ENCODE measurements at regions not wholly inside any gene's neighbourhood (a gene's known extent, or its start where the extent isn't known, plus 50 kb on each side); places are given as distances from the start of the nearest gene placed in this dataset.

- Histone ChIP-seq H3K4me1 (ENCODE audit: control insufficient read depth in 2 of 2, insufficient read depth in 1 of 2, low read depth in 1 of 2, low read length in 2 of 2) (peaks cover 0 to 4% of the 10 kb centered on the region in 2 donors), H3K9me3 (replicated peaks in 1 of 2; ENCODE audit: control insufficient read depth in 2 of 2, insufficient read depth in 1 of 2, low read depth in 1 of 2, low read length in 2 of 2) (peaks cover 4 to 5% of the 10 kb centered on the region in 2 donors), H3K79me1 (ENCODE audit: low read depth, low read length) (no peaks in the 10 kb centered on the region), H3K18ac (ENCODE audit: low read length) (no peak overlapping the region), H3K36me3 (replicated peaks in 1 of 2; ENCODE audit: control insufficient read depth in 2 of 2, insufficient read depth in 2 of 2, low read length in 2 of 2) (no peaks in the 10 kb centered on the region), H3K4me3 (ENCODE audit: low read length in 2 of 2) (no peak overlapping the region), H3K27ac (replicated peaks; ENCODE audit: low read length) (no peak overlapping the region), H4K8ac (ENCODE audit: low read depth, low read length) (no peak overlapping the region), H3K4me2 (ENCODE audit: insufficient read depth, low read length, poor library complexity, severe bottlenecking) (no peak overlapping the region), H2BK15ac (ENCODE audit: low read length) (no peak overlapping the region), H2AFZ (ENCODE audit: low read length) (no peak overlapping the region), H3K14ac (ENCODE audit: low read length) (no peak overlapping the region), H2BK120ac (ENCODE audit: low read depth, low read length) (no peak overlapping the region), H3K9ac (ENCODE audit: low read depth, low read length, poor library complexity) (no peak overlapping the region), H2BK12ac (ENCODE audit: low read length) (no peak overlapping the region), H4K91ac (ENCODE audit: low read depth, low read length, poor library complexity) (no peak overlapping the region), H3K4ac (ENCODE audit: low read length) (no peak overlapping the region), H2BK5ac (ENCODE audit: low read length) (no peak overlapping the region), H3K23ac (ENCODE audit: low read depth, low read length, poor library complexity) (no peak overlapping the region), H2AK5ac (ENCODE audit: low read depth, low read length) (no peak overlapping the region), H3K27me3 (ENCODE audit: control insufficient read depth in 3 of 3, insufficient read depth in 3 of 3, low read depth in 1 of 3, low read length in 3 of 3) (no peaks in the 10 kb centered on the region)
- WGBS, 2 donors (ENCODE audit: extremely low coverage in 2 of 2, insufficient read length in 2 of 2, insufficient replicate concordance in 1 of 2) = no CpG with 5 or more reads among the region's 1 CpG
- DNase-seq (ENCODE audit: low spot score) = no peak
Observed at GRCh38 chr12:84561351-84561750, 351.2 kb downstream of the SLC6A15 start.

GRCh38 chr12:84554199-84554723 lies 358.3 kb downstream of the SLC6A15 start:
- H3K4me2 ChIP-seq (ENCODE audit: insufficient read depth, low read length, poor library complexity, severe bottlenecking) = no peak overlapping the region

GRCh38 chr12:84553331-84554117 lies 359.1 kb downstream of the SLC6A15 start:
- no peak overlapping the region for H2AK5ac ChIP-seq (ENCODE audit: low read depth, low read length)
- no peaks in the 10 kb centered on the region for H3K36me3 ChIP-seq (replicated peaks in 1 of 2; ENCODE audit: control insufficient read depth in 2 of 2, insufficient read depth in 2 of 2, low read length in 2 of 2)
- no peak overlapping the region for H4K8ac ChIP-seq (ENCODE audit: low read depth, low read length)
- H3K27ac ChIP-seq (replicated peaks; ENCODE audit: low read length) = no peak overlapping the region
- no peak overlapping the region for H2AFZ ChIP-seq (ENCODE audit: low read length)
- H3K4me3 ChIP-seq (ENCODE audit: low read length in 2 of 2) = no peak overlapping the region
- no peak overlapping the region for H4K91ac ChIP-seq (ENCODE audit: low read depth, low read length, poor library complexity)
- no peak overlapping the region for H3K18ac ChIP-seq (ENCODE audit: low read length)
- H3K9me3 ChIP-seq (replicated peaks in 1 of 2; ENCODE audit: control insufficient read depth in 2 of 2, insufficient read depth in 1 of 2, low read depth in 1 of 2, low read length in 2 of 2) = no peaks in the 10 kb centered on the region
- no peak overlapping the region for H3K4ac ChIP-seq (ENCODE audit: low read length)
- no peak overlapping the region for H3K9ac ChIP-seq (ENCODE audit: low read depth, low read length, poor library complexity)
- no peak overlapping the region for H2BK5ac ChIP-seq (ENCODE audit: low read length)
- H3K23ac ChIP-seq (ENCODE audit: low read depth, low read length, poor library complexity) = no peak overlapping the region
- H2BK120ac ChIP-seq (ENCODE audit: low read depth, low read length) = no peak overlapping the region
- no peak overlapping the region for H2BK12ac ChIP-seq (ENCODE audit: low read length)
- no peaks in the 10 kb centered on the region for H3K4me1 ChIP-seq (ENCODE audit: control insufficient read depth in 2 of 2, insufficient read depth in 1 of 2, low read depth in 1 of 2, low read length in 2 of 2)
- no peaks in the 10 kb centered on the region for H3K27me3 ChIP-seq (ENCODE audit: control insufficient read depth in 3 of 3, insufficient read depth in 3 of 3, low read depth in 1 of 3, low read length in 3 of 3)
- no peak overlapping the region for H2BK15ac ChIP-seq (ENCODE audit: low read length)
- no peak for DNase-seq (ENCODE audit: low spot score)
- no peak overlapping the region for H3K4me2 ChIP-seq (ENCODE audit: insufficient read depth, low read length, poor library complexity, severe bottlenecking)
- H3K14ac ChIP-seq (ENCODE audit: low read length) = no peak overlapping the region
- no CpG with 5 or more reads among the region's 5 CpGs for WGBS, 2 donors (ENCODE audit: extremely low coverage in 2 of 2, insufficient read length in 2 of 2, insufficient replicate concordance in 1 of 2)
- no peaks in the 10 kb centered on the region for H3K79me1 ChIP-seq (ENCODE audit: low read depth, low read length)

More at GRCh38 chr12:84554199-84554723, 358.3 kb downstream of the SLC6A15 start:
- H4K8ac ChIP-seq (ENCODE audit: low read depth, low read length) = no peak overlapping the region
- H2AK5ac ChIP-seq (ENCODE audit: low read depth, low read length) = no peak overlapping the region
- H3K9ac ChIP-seq (ENCODE audit: low read depth, low read length, poor library complexity) = no peak overlapping the region
- no peak overlapping the region for H3K27ac ChIP-seq (replicated peaks; ENCODE audit: low read length)
- H3K79me1 ChIP-seq (ENCODE audit: low read depth, low read length) = no peaks in the 10 kb centered on the region
- H2BK120ac ChIP-seq (ENCODE audit: low read depth, low read length) = no peak overlapping the region
- H3K4ac ChIP-seq (ENCODE audit: low read length) = no peak overlapping the region
- H3K27me3 ChIP-seq (ENCODE audit: control insufficient read depth in 3 of 3, insufficient read depth in 3 of 3, low read depth in 1 of 3, low read length in 3 of 3) = no peaks in the 10 kb centered on the region
- no peaks in the 10 kb centered on the region for H3K4me1 ChIP-seq (ENCODE audit: control insufficient read depth in 2 of 2, insufficient read depth in 1 of 2, low read depth in 1 of 2, low read length in 2 of 2)
- no peak for DNase-seq (ENCODE audit: low spot score)
- no peak overlapping the region for H3K23ac ChIP-seq (ENCODE audit: low read depth, low read length, poor library complexity)
- no CpG with 5 or more reads among the region's 15 CpGs for WGBS, 2 donors (ENCODE audit: extremely low coverage in 2 of 2, insufficient read length in 2 of 2, insufficient replicate concordance in 1 of 2)
- H2BK15ac ChIP-seq (ENCODE audit: low read length) = no peak overlapping the region
- H3K14ac ChIP-seq (ENCODE audit: low read length) = no peak overlapping the region
- H2BK12ac ChIP-seq (ENCODE audit: low read length) = no peak overlapping the region
- H3K4me3 ChIP-seq (ENCODE audit: low read length in 2 of 2) = no peak overlapping the region
- H3K18ac ChIP-seq (ENCODE audit: low read length) = no peak overlapping the region
- no peak overlapping the region for H2AFZ ChIP-seq (ENCODE audit: low read length)
- H3K9me3 ChIP-seq (replicated peaks in 1 of 2; ENCODE audit: control insufficient read depth in 2 of 2, insufficient read depth in 1 of 2, low read depth in 1 of 2, low read length in 2 of 2) = no peaks in the 10 kb centered on the region
- H2BK5ac ChIP-seq (ENCODE audit: low read length) = no peak overlapping the region
- H3K36me3 ChIP-seq (replicated peaks in 1 of 2; ENCODE audit: control insufficient read depth in 2 of 2, insufficient read depth in 2 of 2, low read length in 2 of 2) = no peaks in the 10 kb centered on the region
- no peak overlapping the region for H4K91ac ChIP-seq (ENCODE audit: low read depth, low read length, poor library complexity)

- Histone ChIP-seq H2BK120ac (ENCODE audit: low read depth, low read length) (no peak overlapping the region), H3K23ac (ENCODE audit: low read depth, low read length, poor library complexity) (no peak overlapping the region)
- WGBS, 2 donors (ENCODE audit: extremely low coverage in 2 of 2, insufficient read length in 2 of 2, insufficient replicate concordance in 1 of 2) = no CpG with 5 or more reads among the region's 1 CpG
Observed at GRCh38 chr12:84551373-84551772, 361.2 kb downstream of the SLC6A15 start.

More at GRCh38 chr12:84551373-84551772, 361.2 kb downstream of the SLC6A15 start:
- Histone ChIP-seq H3K18ac (ENCODE audit: low read length) (no peak overlapping the region), H2AK5ac (ENCODE audit: low read depth, low read length) (no peak overlapping the region), H3K27me3 (ENCODE audit: control insufficient read depth in 3 of 3, insufficient read depth in 3 of 3, low read depth in 1 of 3, low read length in 3 of 3) (no peaks in the 10 kb centered on the region), H4K8ac (ENCODE audit: low read depth, low read length) (no peak overlapping the region), H3K4me2 (ENCODE audit: insufficient read depth, low read length, poor library complexity, severe bottlenecking) (no peak overlapping the region), H3K9ac (ENCODE audit: low read depth, low read length, poor library complexity) (no peak overlapping the region), H3K36me3 (replicated peaks in 1 of 2; ENCODE audit: control insufficient read depth in 2 of 2, insufficient read depth in 2 of 2, low read length in 2 of 2) (no peaks in the 10 kb centered on the region), H3K79me1 (ENCODE audit: low read depth, low read length) (no peaks in the 10 kb centered on the region), H3K4ac (ENCODE audit: low read length) (no peak overlapping the region), H2BK5ac (ENCODE audit: low read length) (no peak overlapping the region), H2BK12ac (ENCODE audit: low read length) (no peak overlapping the region), H3K27ac (replicated peaks; ENCODE audit: low read length) (no peak overlapping the region), H3K9me3 (replicated peaks in 1 of 2; ENCODE audit: control insufficient read depth in 2 of 2, insufficient read depth in 1 of 2, low read depth in 1 of 2, low read length in 2 of 2) (no peaks in the 10 kb centered on the region), H3K4me3 (ENCODE audit: low read length in 2 of 2) (no peak overlapping the region), H4K91ac (ENCODE audit: low read depth, low read length, poor library complexity) (no peak overlapping the region), H2AFZ (ENCODE audit: low read length) (peak overlapping the region; percentile 63), H3K14ac (ENCODE audit: low read length) (no peak overlapping the region), H3K4me1 (ENCODE audit: control insufficient read depth in 2 of 2, insufficient read depth in 1 of 2, low read depth in 1 of 2, low read length in 2 of 2) (no peaks in the 10 kb centered on the region), H2BK15ac (ENCODE audit: low read length) (no peak overlapping the region)
- DNase-seq (ENCODE audit: low spot score) = no peak

All from neuronal stem cell (in vitro differentiated cells).